ENCODE measurements at regions not wholly inside any gene's neighbourhood (a gene's known extent, or its start where the extent isn't known, plus 50 kb on each side); places are given as distances from the start of the nearest gene placed in this dataset.

- Mint-ChIP-seq H3K4me1 (ENCODE audit: low read depth) (no peaks in the 10 kb centered on the region), H3K9me3 (peaks cover 18% of the 10 kb centered on the region), H3K27me3 (no peaks in the 10 kb centered on the region), H3K27ac (no peak overlapping the region), H3K4me3 (no peak overlapping the region), H3K36me3 (no peaks in the 10 kb centered on the region)
- DNase-seq, result no peak
- CTCF ChIA-PET, result no interaction called here
- POLR2A ChIA-PET, result no interaction called here
- intact Hi-C loops (cut with micrococcal nuclease), result no loop called here
Observed at GRCh38 chr6:103017878-103018277, 1624.4 kb downstream of the GRIK2 start.

DNA sequence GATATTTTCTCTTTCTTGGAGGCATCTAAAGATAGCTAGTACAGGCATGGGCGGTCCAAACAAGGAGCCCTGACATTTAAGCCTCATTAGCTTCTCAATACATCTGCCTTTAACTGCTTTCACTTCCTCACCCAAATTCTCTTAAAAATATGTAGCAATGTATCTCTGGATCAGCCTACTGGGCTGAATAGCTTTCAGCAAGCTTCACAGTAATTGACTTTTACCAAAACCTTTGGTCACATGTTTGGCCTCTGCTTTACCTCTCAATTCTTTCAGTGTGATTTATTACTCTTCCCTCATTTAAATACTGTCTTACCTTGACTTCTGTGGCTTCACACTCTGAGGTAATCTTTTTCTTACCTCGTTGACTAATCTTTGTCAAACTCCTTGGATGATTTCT lies 1618.1 kb downstream of the GRIK2 start:
- Mint-ChIP-seq H3K27ac (no peak overlapping the region), H3K36me3 (no peaks in the 10 kb centered on the region), H3K27me3 (no peaks in the 10 kb centered on the region), H3K4me1 (ENCODE audit: low read depth) (no peaks in the 10 kb centered on the region), H3K9me3 (peaks cover 23% of the 10 kb centered on the region), H3K4me3 (no peak overlapping the region)
- POLR2A ChIA-PET, result no interaction called here
- CTCF ChIA-PET, result no interaction called here
- intact Hi-C loops (cut with micrococcal nuclease), result no loop called here
- DNase-seq, result no peak

- no peaks in the 10 kb centered on the region for H3K36me3 Mint-ChIP-seq
- H3K4me3 Mint-ChIP-seq, result no peak overlapping the region
- CTCF ChIA-PET, result no interaction called here
- POLR2A ChIA-PET, result no interaction called here
- DNase-seq, result no peak
- H3K27me3 Mint-ChIP-seq, result no peaks in the 10 kb centered on the region
- no peaks in the 10 kb centered on the region for H3K4me1 Mint-ChIP-seq (ENCODE audit: low read depth)
- H3K9me3 Mint-ChIP-seq, result peaks cover 5% of the 10 kb centered on the region
- no peak overlapping the region for H3K27ac Mint-ChIP-seq
- intact Hi-C loops (cut with micrococcal nuclease), result no loop called here
Observed at GRCh38 chr6:103002282-103002681, 1608.8 kb downstream of the GRIK2 start.

GRCh38 chr6:103001724-103002123 lies 1608.2 kb downstream of the GRIK2 start:
- Mint-ChIP-seq H3K4me1 (ENCODE audit: low read depth) (no peaks in the 10 kb centered on the region), H3K27me3 (no peaks in the 10 kb centered on the region), H3K9me3 (peaks cover 3% of the 10 kb centered on the region), H3K27ac (no peak overlapping the region), H3K4me3 (no peak overlapping the region), H3K36me3 (no peaks in the 10 kb centered on the region)
- DNase-seq, result no peak
- ChIA-PET CTCF (no interaction called here), POLR2A (no interaction called here)
- intact Hi-C loops (cut with micrococcal nuclease), result no loop called here

- peaks cover 2% of the 10 kb centered on the region for H3K9me3 Mint-ChIP-seq
- H3K27ac Mint-ChIP-seq, result no peak overlapping the region
- intact Hi-C loops (cut with micrococcal nuclease), result no loop called here
- DNase-seq, result no peak
- H3K4me3 Mint-ChIP-seq, result no peak overlapping the region
- no peaks in the 10 kb centered on the region for H3K27me3 Mint-ChIP-seq
- ChIA-PET POLR2A (no interaction called here), CTCF (no interaction called here)
- H3K4me1 Mint-ChIP-seq (ENCODE audit: low read depth), result no peaks in the 10 kb centered on the region
- no peaks in the 10 kb centered on the region for H3K36me3 Mint-ChIP-seq
Observed at GRCh38 chr6:103000688-103001087, 1607.2 kb downstream of the GRIK2 start.

GRCh38 chr6:102995491-102995890 lies 1602.0 kb downstream of the GRIK2 start:
- no peaks in the 10 kb centered on the region for H3K9me3 Mint-ChIP-seq
- intact Hi-C loops (cut with micrococcal nuclease), result no loop called here
- no peak overlapping the region for H3K4me3 Mint-ChIP-seq
- no peak overlapping the region for H3K27ac Mint-ChIP-seq
- DNase-seq, result no peak
- no peaks in the 10 kb centered on the region for H3K4me1 Mint-ChIP-seq (ENCODE audit: low read depth)
- no peaks in the 10 kb centered on the region for H3K27me3 Mint-ChIP-seq
- ChIA-PET CTCF (no interaction called here), POLR2A (no interaction called here)
- H3K36me3 Mint-ChIP-seq, result no peaks in the 10 kb centered on the region

DNA sequence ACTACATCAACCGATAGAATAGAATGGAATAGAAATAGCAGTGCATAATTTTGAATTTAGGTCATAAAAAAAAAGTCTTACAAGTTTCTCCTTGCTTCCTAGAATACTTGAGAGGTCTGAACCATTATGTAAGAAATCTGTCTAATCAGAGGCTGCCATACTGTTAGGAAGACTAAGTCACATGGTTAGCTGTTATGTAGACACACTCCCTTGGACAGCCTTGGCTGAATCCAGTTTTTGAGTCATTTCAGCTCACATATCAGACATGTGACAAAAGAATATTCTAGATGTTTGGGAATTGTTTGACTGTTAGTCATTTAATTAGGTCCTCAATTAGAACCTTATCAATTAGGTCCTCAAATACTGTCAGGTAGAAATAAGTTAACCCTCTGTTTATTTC lies 1601.4 kb downstream of the GRIK2 start:
- H3K9me3 Mint-ChIP-seq, result no peaks in the 10 kb centered on the region

GRCh38 chr6:102986086-102986485 lies 1592.6 kb downstream of the GRIK2 start:
- no peaks in the 10 kb centered on the region for H3K9me3 Mint-ChIP-seq
- ChIA-PET POLR2A (no interaction called here), CTCF (no interaction called here)
- no peaks in the 10 kb centered on the region for H3K4me1 Mint-ChIP-seq (ENCODE audit: low read depth)
- H3K27ac Mint-ChIP-seq, result no peak overlapping the region
- H3K27me3 Mint-ChIP-seq, result no peaks in the 10 kb centered on the region
- no peak overlapping the region for H3K4me3 Mint-ChIP-seq
- no peak for DNase-seq
- no peaks in the 10 kb centered on the region for H3K36me3 Mint-ChIP-seq
- intact Hi-C loops (cut with micrococcal nuclease), result no loop called here

More for the DNA sequence above, 1601.4 kb downstream of the GRIK2 start:
- Mint-ChIP-seq H3K36me3 (no peaks in the 10 kb centered on the region), H3K4me3 (no peak overlapping the region), H3K4me1 (ENCODE audit: low read depth) (no peaks in the 10 kb centered on the region), H3K27me3 (no peaks in the 10 kb centered on the region), H3K27ac (no peak overlapping the region)
- CTCF ChIA-PET, result no interaction called here
- POLR2A ChIA-PET, result no interaction called here
- DNase-seq, result no peak
- intact Hi-C loops (cut with micrococcal nuclease), result no loop called here

DNA sequence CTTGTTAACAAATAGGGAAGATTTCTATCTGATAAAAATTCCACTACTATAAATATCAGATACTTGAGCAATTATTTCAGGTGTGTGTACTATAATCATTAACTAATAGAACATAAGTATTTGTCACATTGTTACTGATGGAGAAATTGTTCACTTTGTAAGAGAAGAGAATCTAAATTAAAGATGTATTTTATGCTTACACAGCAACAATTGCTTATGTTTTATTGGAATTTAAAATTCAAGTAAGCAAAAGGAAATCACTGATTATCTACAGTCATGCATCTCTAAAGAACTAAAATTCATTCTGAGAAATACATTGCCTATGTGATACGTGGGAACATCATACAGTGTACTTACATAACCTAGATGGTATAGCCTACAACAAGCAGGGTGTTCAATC lies 1590.8 kb downstream of the GRIK2 start:
- Mint-ChIP-seq H3K4me1 (ENCODE audit: low read depth) (no peaks in the 10 kb centered on the region), H3K4me3 (no peak overlapping the region), H3K27ac (no peak overlapping the region), H3K27me3 (no peaks in the 10 kb centered on the region), H3K9me3 (peaks cover 3% of the 10 kb centered on the region), H3K36me3 (no peaks in the 10 kb centered on the region)
- intact Hi-C loops (cut with micrococcal nuclease), result no loop called here
- ChIA-PET CTCF (no interaction called here), POLR2A (no interaction called here)
- no peak for DNase-seq

GRCh38 chr6:102981490-102982015 lies 1588.0 kb downstream of the GRIK2 start:
- H3K4me3 Mint-ChIP-seq, result no peak overlapping the region
- no peak overlapping the region for H3K27ac Mint-ChIP-seq
- no peaks in the 10 kb centered on the region for H3K4me1 Mint-ChIP-seq (ENCODE audit: low read depth)
- DNase-seq, result no peak
- CTCF ChIA-PET, result no interaction called here
- no peaks in the 10 kb centered on the region for H3K36me3 Mint-ChIP-seq
- POLR2A ChIA-PET, result no interaction called here
- peaks cover 11% of the 10 kb centered on the region for H3K9me3 Mint-ChIP-seq
- no peaks in the 10 kb centered on the region for H3K27me3 Mint-ChIP-seq
- intact Hi-C loops (cut with micrococcal nuclease), result no loop called here

DNA sequence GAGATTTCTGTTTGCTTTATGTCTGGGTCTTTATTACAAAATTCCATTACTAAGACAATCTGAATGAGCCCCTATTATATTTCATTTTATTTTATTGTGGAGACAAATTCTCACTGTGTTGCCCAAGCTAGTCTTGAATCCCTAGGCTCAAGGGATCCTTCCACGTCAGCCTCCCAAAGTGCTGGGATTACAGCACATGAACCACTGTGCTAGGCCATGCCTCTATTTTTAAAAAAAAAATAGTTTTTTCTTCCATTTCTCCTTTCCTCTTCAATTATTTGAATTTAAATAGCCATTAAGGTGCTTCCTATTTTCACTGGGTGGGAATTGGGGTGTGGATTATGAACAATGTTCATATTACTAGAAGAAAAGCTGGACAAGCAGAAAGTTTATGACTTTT lies 1587.4 kb downstream of the GRIK2 start:
- Mint-ChIP-seq H3K4me3 (no peak overlapping the region), H3K9me3 (peaks cover 11% of the 10 kb centered on the region), H3K36me3 (no peaks in the 10 kb centered on the region), H3K27me3 (no peaks in the 10 kb centered on the region), H3K27ac (no peak overlapping the region), H3K4me1 (ENCODE audit: low read depth) (no peaks in the 10 kb centered on the region)
- DNase-seq, result no peak
- POLR2A ChIA-PET, result no interaction called here
- CTCF ChIA-PET, result no interaction called here
- intact Hi-C loops (cut with micrococcal nuclease), result no loop called here

- H3K27ac Mint-ChIP-seq, result no peak overlapping the region
- no peaks in the 10 kb centered on the region for H3K36me3 Mint-ChIP-seq
- H3K27me3 Mint-ChIP-seq, result no peaks in the 10 kb centered on the region
- H3K4me1 Mint-ChIP-seq (ENCODE audit: low read depth), result no peaks in the 10 kb centered on the region
- H3K4me3 Mint-ChIP-seq, result no peak overlapping the region
- ChIA-PET CTCF (no interaction called here), POLR2A (no interaction called here)
- intact Hi-C loops (cut with micrococcal nuclease), result no loop called here
- H3K9me3 Mint-ChIP-seq, result peaks cover 4% of the 10 kb centered on the region
- no peak for DNase-seq
Observed at GRCh38 chr6:102961902-102962301, 1568.4 kb downstream of the GRIK2 start.

- intact Hi-C loops (cut with micrococcal nuclease), result no loop called here
- H3K27me3 Mint-ChIP-seq, result no peaks in the 10 kb centered on the region
- POLR2A ChIA-PET, result no interaction called here
- no peaks in the 10 kb centered on the region for H3K4me1 Mint-ChIP-seq (ENCODE audit: low read depth)
- no peaks in the 10 kb centered on the region for H3K9me3 Mint-ChIP-seq
- no peak overlapping the region for H3K4me3 Mint-ChIP-seq
- DNase-seq, result no peak
- CTCF ChIA-PET, result no interaction called here
- no peak overlapping the region for H3K27ac Mint-ChIP-seq
- H3K36me3 Mint-ChIP-seq, result no peaks in the 10 kb centered on the region
Observed at GRCh38 chr6:102950967-102951366, 1557.5 kb downstream of the GRIK2 start.

DNA sequence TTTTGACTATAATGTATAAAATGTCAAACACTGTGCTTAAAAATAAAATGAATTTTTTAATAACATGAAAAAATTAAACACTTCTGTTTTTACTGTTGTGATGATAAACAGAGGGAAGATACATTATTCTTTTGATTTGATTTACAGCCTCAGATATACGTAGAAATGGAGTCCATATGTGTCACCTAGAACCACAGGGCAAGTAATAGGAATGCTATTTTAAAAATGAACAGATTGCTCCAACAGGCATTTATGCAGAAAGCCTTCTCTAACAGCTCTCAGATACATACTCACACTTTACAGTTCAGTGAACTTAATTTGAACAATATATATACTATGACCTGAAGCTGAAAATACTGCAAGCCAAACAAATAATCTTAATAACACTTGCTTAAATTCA lies 1551.0 kb downstream of the GRIK2 start:
- POLR2A ChIA-PET, result no interaction called here
- Mint-ChIP-seq H3K9me3 (peaks cover 6% of the 10 kb centered on the region), H3K36me3 (no peaks in the 10 kb centered on the region), H3K27me3 (no peaks in the 10 kb centered on the region), H3K4me1 (ENCODE audit: low read depth) (no peaks in the 10 kb centered on the region), H3K27ac (no peak overlapping the region), H3K4me3 (no peak overlapping the region)
- CTCF ChIA-PET, result no interaction called here
- intact Hi-C loops (cut with micrococcal nuclease), result no loop called here
- DNase-seq, result no peak
